ENCODE measurements at regions not wholly inside any gene's neighbourhood (a gene's known extent, or its start where the extent isn't known, plus 50 kb on each side); places are given as distances from the start of the nearest gene placed in this dataset.

GRCh38 chr4:35963383-35963782 lies 280.9 kb downstream of the ARAP2 start:
- no peak for DNase-seq (ENCODE audit: low read depth)

DNA sequence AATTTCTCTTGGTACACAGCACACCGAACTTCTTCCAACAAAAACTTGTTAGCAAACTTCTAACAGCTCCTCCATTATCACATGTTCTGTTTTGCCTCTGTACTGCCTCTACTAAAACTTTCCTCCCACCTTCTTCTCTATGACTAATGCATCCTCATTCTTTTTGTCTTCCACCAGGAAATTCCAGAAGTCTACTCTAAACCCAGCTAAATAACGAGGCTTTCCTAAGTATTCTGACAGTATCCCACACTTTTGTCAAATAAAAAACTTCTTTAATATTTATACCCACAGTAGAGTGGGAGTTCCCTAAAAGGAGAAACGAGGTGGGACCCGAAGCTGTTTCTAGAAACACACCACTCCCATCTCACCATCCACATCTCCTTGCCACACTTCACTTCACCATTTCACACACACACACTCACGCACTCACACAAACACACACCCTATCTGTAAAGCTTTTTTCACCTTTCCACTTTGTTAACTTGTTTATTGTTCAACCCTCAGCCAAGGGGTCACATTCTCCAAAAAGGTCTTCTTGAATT lies 280.3 kb downstream of the ARAP2 start:
- DNase-seq (ENCODE audit: low read depth): no peak

GRCh38 chr4:35965300-35965699 lies 279.0 kb downstream of the ARAP2 start:
- DNase-seq (ENCODE audit: low read depth): no peak

GRCh38 chr4:35966566-35966965 lies 277.7 kb downstream of the ARAP2 start:
- no peak for DNase-seq (ENCODE audit: low read depth)

DNA sequence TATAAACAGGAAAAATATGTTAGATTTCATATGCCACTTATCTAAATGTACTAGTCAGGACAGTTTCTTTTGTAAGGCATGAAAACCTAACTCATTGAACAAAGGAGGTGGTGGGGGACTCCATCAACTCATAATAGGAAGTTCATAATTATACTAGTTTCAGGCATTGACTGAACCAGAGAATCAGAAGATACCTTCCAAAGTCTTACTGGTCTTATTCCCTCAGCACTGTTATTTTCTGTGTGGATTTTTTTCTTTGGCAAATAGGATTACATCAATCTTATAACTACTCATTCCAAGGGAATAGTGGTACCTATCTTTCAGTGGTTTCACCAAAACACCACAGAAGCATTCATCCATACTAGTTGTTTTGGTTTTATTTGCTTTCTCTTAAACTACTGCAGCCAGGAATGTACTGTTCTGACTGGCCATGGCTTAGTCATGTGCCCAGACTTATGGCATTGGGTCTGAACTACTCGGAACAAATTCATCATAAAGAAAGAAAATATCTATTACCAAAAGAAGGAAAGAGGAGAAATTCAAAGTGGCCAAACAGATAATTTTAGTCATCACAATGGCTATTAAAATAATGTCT lies 273.9 kb downstream of the ARAP2 start:
- DNase-seq (ENCODE audit: low read depth): no peak

GRCh38 chr4:35972814-35973213 lies 271.5 kb downstream of the ARAP2 start:
- no peak for DNase-seq (ENCODE audit: low read depth)

DNA sequence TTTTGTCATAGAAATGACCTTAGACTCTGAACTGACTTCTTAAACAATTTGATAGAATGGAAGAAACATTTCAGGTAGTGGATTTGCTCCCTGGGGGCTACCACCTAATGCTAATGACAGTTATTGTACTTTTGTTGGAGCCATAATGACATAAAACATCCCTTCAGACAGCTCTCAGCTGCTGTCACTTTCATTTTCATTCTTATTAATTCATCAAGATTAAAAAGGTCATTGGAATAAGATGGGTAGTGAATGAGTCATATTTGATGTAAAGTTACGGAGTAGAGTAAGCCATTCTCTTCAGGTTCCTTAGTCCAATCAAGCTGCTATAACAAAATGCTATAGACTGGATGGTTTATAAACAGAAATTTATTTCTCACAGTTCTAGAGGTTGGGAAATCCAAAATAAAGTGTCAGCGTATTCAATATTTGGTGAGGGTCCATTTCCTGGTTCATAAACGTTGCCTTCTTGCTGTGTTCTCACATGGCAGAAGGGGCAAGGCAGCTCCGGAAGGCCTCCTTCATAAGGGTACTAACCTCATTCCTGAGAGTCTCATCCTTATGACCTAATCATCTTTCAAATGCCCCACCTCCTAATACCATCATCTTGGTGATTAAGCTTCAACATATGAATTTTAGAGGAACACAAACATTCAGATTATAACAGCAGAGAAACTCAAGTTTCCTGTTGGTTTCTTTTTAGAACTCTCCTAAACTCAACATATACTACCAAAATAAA lies 268.5 kb downstream of the ARAP2 start:
- no peak for DNase-seq (ENCODE audit: low read depth)

GRCh38 chr4:35978551-35978950 lies 265.8 kb downstream of the ARAP2 start:
- DNase-seq (ENCODE audit: low read depth): no peak

DNA sequence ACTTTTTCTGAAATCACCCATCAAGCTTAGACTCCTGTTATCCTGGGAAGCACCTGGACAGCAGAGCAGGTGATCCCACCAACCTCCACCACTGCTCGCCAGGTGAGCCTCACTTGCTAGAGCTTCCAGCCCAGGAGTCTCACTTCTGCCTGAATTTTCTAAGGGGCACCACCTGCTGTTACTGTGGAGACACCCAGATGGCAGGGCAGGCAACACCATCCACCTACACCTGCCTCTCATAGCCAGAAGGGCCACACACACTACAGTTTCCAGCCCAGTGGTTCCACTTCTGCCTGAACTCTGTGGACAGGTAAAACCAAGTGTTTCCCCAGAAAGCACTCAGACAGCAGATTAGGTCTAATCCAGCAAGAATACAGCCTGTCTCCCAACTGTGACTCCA lies 262.0 kb downstream of the ARAP2 start:
- DNase-seq (ENCODE audit: low read depth): no peak

- no peak for DNase-seq (ENCODE audit: low read depth)
Measured at GRCh38 chr4:35986537-35986936, 257.8 kb downstream of the ARAP2 start.

DNA sequence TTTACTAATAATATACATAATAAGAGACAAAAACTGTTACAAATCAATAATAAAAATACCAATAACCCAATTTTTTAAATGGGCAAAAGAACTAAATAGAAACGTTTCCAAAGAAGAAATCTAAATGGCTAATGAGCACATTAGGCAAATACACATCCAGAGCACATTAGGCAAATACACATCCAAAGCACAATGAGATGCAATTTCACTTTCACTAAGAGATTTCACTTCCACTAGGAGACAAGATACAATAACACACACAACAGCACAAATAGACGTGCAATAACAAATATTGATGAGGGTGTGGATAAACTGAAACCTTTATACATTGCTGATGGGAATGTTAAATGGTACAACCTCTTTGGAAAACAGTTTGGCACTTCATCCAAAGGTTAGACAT lies 250.7 kb downstream of the ARAP2 start:
- no peak for DNase-seq (ENCODE audit: low read depth)

GRCh38 chr4:36000941-36001557 lies 243.3 kb downstream of the ARAP2 start:
- DNase-seq (ENCODE audit: low read depth): no peak

DNA sequence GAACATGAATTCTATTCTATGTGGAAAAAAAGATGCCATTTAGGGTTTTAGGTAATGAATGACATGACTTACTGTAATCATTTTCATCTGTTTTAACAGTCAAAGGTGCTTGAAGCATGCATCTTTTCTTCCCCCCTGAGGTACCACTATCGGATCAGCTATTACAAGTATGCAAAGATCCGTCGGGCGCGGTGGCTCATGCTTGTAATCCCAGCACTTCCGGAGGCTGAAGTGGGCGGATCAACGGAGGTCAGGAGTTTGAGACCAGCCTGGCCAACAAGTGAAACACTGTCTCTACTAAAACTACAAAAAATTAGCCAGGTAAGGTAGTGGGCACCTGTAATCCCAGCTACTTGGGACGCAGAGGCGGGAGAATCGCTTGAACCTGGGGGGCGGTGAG lies 241.3 kb downstream of the ARAP2 start:
- no peak for DNase-seq (ENCODE audit: low read depth)

DNA sequence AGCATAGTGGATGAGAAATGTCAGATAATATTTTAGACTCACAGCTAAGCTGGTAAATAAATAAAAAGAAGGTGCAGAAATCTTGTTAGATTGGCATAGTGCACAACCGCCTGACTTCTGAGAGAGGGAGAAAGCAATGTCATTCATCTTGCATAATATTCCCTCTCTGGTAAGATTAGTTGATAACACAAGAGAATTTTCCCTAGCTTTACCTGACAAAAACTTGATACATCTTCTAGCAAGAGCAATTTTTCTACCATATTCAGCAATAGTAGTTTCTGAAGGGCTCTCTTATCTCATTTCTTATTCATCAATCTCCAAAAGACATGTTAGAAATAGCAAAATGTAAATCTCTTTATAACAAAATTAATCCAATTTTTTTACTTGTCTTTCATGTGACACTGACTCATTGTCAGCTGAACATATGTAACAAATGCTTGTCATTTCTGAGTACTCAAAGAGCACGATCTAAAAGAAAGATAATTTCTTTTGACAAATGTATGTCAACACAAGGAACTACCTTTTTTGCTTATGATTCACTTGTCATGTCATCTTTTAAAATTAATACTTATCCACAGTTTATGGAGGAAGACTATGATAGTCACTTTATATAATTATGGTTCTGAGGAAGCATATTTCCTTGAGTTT lies 240.0 kb downstream of the ARAP2 start:
- no peak for DNase-seq (ENCODE audit: low read depth)

DNA sequence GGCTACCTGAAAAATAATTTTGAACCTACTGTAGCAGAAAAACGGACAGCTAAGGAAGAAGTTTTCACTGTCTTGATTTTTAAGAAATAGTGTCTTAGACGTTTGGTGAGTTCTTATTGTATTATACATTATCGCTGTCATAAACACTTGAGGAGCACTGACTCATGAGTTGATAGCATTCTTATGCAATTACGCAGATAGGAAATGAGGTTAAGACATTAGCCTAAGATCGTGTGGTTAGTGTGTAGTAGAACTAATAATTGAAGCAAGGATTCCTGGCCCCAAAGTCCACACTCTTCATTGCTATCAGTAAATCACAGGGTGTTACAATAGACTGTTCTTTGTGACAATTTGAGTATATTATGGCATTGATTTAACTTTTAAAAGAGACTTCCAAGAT lies 238.1 kb downstream of the ARAP2 start:
- no peak for DNase-seq (ENCODE audit: low read depth)

- no peak for DNase-seq (ENCODE audit: low read depth)
Measured at GRCh38 chr4:36010397-36010929, 233.9 kb downstream of the ARAP2 start.

DNA sequence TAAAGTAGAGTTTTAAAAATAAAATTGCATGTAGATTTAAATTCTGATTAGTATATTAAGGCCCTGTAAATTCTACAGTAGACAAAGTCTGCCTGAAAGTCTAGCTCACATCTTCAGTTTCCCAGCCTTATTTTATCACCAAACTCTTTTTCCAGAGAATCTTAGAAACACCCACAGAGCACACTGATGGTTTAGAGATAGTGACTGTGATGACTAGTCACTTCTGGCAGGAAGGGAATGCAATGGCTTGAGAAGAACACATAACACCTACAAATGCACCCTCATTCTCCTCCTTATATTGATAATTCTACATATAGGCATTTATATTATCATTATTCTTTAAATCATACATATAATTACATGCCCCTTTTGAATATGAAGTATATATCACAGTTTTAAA lies 232.9 kb downstream of the ARAP2 start:
- DNase-seq (ENCODE audit: low read depth): no peak

DNA sequence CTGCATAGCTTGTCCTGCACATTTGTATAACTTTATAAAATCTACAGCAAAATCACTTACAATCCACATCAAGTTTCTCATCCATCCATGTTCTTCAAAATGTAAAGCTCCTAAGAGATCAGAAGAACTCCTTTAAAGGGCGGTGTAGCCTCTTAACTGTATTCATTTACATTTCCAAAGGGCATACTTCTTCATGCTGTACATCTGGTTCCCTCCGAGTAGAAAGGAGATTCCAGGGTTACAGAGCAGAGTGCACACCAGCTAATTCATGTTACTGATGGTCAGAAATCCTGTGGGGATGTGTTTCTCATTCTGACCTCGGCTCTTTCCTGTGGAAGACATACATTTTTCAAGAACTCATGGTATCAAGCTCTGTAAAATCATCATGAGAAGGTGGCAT lies 231.8 kb downstream of the ARAP2 start:
- no peak for DNase-seq (ENCODE audit: low read depth)

DNA sequence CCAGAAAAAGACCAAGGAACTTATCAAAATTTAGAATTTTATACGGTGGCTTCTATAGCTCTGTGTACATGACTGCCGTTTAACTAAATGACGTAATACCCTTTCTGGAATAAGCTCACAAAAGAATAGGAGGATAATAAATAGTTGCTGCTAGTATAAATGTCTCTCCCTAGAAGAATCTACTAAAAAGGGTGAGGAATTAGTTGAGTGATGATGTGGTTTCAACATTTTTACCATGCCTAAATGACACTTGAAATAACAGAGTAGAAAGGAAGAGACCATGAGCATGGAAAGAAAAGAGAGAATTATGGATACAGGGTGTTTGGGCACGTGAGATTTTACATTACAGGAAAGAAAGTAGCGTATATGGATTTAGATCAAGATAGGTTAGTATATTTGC lies 231.1 kb downstream of the ARAP2 start:
- no peak for DNase-seq (ENCODE audit: low read depth)
